HG03432 (cell line): ENCODE measurements at regions not wholly inside any gene's neighbourhood (a gene's known extent, or its start where the extent isn't known, plus 50 kb on each side); places are given as distances from the start of the nearest gene placed in this dataset.

Experiments
- ATAC-seq: cut with Tn5 transposase; IDR thresholded peaks from one replicate; pipeline ENCODE4 v1.9.1; 2021; ENCODE audit warnings: mild to moderate bottlenecking, moderate library complexity; ENCODE audit not compliant: unreplicated experiment

DNA sequence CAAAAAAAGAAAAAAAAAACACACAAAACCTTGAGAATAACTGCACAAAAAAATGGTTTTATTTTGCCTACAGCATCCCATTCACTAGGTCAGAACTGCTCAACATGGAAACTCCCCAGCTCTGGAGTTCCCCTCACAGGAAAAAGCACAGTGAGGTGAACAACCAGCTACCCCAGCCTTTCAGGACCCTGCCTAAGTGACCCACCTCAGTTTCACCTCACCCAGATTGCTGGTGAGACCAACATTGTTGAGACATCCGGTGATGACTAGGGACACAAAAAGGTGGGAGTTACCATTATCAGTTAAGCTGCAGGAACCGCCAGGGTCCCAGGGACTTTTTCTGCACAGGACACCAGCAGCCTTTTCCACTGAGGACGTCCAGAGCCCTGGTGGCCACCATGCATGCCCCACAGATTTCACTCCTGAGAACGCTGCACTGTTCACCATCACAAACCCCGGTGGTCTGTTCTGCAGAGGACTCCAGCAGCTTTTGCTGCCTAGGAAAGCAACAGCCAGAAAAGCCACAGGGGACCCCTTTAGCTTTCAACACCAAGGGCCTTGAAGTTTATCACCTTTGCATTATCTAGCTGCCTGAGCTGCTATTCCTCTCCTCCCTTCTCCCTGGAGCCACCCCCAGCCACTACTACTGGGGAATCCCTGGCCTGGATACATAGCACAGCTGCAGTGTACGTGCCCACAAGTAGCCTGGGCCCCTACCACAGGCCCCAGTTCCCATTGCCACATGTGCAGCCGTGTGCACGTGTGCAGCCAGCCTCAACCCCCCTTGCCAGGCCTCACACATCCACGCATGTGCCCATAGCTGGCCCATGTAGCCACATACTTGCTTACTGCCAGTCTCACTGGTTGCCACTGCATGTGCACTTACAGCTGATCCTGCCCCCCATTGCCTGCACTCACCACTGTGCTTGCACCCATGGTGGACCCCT, 62.5 kb upstream of the FAR2 start:
- ATAC-seq, result peak; percentile 48

DNA sequence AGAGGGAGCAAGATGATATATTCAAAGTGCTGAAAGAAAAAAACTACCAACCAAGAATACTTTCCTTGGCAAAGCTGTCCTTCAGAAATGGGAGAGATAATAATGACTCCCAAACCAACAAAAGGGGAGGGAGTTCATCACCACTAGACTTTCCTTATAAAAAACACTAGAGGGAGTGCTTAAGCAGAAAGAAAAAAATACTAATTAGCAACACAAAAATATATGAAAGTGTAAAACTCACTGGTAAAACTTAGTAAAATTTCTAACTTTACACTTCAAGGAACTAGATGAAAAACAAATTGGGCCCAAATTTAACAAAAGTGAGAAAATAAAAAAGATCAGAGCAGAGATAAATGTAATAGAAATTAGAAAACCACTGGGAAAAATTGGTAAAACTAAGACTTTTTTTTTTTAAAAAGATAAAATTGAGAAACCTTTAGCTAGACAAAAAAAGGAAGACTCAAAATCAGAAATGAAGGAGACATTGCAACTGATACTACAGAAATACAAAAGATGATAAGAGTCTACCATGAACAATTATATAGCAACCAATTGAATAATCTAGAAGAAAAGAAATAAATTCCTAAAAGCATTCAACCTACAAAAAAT, 60.4 kb upstream of the FAR2 start:
- no peak for ATAC-seq
